ENCODE measurements at regions not wholly inside any gene's neighbourhood (a gene's known extent, or its start where the extent isn't known, plus 50 kb on each side); places are given as distances from the start of the nearest gene placed in this dataset.

- no peak for TF ChIP-seq CTCF (IDR thresholded peaks at IDR 0.05)
- no peak for TF ChIP-seq POLR2A (IDR thresholded peaks at IDR 0.05)
- no peak for TF ChIP-seq EP300 (IDR thresholded peaks at IDR 0.05)
- no peak for TF ChIP-seq POLR2AphosphoS5 (IDR thresholded peaks at IDR 0.05)
Observed at GRCh38 chr11:120056301-120057027, 81.4 kb downstream of the TRIM29 start.
